ENCODE measurements at regions not wholly inside any gene's neighbourhood (a gene's known extent, or its start where the extent isn't known, plus 50 kb on each side); places are given as distances from the start of the nearest gene placed in this dataset.
A peak's percentile ranks its signal among the peaks of the same experiment; 100 is the strongest.
"Not testable (repeated sequence)": the region's sequence is repeated elsewhere in the genome, so short reads cannot be mapped to it uniquely, and the experiment has no call there.

DNA sequence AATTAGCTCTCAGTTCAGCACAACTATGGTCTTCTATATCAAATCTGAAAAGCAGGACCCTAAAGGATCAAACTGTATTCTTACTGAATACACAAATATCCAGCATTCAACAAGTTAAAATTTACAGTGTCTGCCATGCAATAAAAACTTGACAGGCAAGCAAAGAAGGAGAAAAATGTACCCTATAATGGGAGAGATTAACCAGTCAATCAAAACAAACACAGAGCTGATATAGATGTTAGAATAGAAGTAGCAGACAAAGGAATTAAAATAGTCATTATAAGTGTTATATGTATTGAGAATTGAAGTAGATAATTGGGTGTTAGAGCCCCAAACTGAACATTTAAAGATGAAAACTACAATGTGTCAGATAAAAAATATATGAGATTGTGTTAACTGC is 914.9 kb downstream of the EPHA7 start:
- DNase-seq: no peak

DNA sequence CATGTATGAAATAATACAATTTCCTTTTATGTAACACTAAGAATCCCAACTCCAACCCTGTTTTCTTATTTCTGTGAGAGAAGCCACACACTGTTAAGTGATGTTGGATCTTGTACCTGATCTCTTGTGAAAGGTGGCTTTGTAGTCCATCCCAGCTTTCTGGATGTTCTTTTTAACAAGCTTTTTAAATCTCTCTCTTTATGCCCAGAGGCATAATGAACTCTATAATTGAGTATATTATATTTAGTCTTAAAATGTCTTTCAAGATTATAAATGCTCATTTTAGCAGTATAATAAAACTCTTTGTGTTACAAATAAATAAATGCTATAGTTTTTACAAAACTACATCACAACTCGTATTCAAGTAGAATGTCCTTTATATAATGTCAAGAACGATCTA is 922.1 kb downstream of the EPHA7 start:
- DNase-seq: no peak

DNA sequence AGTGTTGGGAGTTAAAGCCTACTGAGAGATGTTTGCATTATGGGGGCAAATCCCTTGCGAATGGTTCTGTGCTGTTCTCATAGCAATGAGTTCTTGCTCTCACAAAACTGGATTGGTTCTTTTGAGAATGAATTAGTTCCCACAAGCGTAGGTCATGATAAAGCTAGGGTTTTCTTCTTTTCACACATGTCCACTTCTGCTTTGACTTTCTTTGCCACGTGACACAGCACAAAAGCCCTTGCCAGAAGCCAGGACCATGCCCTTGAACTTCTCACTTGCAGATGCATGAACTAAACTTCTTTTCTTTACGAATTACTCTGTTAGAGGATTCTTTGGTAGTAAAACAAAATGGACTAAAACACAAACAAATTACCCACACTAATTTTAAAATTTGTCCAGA is 922.8 kb downstream of the EPHA7 start:
- DNase-seq: no peak

DNA sequence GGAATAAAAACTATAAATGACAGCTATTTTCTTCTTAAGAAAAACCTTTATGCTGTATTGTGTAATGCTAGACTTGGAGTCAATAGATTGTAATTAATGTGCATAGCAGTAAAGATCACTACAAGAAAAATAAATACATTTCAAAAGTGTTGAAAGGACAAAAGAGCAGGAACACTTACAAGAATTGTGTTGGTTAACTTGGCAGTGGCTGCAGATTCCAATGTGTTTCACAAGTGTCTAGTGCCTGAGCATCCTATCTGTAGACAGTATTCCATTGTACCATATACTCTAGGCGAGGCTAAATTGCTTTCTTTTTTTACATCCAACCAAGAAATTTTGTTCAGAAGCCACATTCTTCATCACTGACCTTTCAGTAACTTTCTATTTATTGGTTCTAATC is 924.1 kb downstream of the EPHA7 start:
- no peak for DNase-seq

DNA sequence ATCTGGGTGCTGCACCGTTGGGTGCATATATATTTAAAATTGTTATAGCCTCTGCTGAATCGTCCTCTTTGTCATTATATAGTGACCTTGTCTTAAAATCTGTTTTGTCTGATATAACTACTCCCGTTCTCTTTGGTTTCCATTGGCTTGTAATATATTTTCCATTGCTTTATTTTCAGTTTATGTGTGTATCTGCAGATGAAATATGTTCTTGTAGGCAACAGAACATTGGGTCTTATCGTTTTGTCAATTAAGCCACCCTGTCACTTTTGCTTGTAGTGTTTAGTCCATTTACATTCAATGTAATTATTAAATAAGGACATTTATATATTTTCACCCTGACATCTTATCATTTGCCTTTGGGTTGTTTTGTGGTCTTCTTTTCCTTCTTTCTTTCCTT is 933.9 kb downstream of the EPHA7 start:
- DNase-seq: no peak

DNA sequence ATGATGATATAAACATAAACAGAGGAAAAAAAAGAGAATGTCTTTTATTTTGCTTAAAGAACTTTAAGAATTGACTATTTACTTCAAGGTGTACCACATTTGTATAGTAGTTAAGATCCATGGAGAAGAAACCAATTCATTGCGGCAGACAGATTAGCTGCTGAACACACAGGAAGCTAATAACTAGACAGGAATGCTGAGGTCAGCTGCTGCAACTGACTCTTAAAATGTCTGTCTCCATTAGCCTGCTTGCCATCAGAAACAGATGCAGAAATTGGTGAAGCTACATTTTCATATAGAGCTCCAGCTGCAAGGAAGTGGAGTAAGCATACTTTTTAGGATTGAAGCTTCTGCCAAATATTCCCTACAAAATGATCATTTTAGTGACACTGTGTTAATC is 939.5 kb downstream of the EPHA7 start:
- DNase-seq: no peak

DNA sequence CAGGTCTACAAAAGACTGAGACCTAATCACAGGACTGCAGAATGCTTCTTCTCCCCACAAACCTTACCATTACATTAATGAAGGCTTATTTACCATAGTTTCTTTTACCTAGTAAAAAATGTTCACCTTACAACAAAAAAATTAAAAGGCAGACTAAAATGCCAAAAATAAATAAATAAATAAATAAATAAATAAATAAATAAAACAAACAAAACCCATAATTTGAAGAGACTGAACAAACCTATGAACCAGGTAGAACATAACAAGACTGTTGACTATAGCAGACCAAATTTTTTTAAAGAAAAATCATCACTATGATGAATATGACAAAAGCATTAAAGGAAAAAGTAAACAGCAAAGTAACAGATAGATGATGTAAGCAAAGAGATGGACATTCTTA is 946.3 kb downstream of the EPHA7 start:
- DNase-seq: no peak

DNA sequence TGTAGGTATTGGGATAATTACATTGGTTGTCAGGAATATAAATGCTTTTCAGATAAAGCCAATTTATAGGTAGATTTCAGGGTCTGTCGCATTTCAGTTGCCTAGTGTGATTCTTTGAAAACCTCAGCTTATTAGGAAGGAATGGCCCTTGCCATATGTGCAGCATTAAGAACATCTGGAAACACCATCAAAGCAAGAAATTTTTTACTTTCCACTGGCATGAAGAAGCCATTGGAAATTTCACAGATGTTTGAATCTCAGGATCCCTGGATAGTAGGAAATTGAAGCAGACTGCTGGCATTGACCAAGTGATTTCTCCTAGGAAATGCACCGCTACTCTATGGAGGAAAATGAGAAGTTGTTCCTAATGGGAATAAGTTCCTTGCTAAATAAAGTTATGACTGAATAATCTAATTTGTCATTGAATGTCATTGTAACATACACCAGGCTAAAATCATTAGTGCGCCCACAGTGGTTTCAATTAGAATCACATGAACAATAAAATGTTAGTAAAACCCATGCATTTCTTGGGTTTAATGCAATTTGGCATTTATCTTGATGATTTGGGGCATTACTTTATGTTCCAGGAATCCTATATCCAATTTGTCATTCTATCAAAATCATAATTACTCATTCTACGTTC is 950.1 kb downstream of the EPHA7 start:
- no peak for DNase-seq

DNA sequence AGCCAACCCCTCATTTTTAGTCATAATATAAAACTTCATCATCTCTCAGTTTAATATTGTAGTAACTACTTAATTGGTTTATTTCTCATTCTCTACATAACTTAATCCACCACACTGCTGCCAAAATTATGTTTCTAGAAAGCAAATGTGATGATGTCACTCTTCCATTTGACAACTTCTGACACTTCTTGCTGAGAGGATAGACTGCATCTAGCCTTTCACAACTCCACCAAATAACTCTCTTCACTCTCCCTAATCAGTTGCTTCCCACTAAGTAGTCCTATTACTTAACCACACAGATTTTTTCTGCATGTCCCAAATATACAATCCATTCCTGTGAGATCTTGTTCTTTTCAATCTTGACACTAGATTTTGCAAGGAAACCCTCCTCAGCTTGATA is 951.3 kb downstream of the EPHA7 start:
- no peak for DNase-seq

DNA sequence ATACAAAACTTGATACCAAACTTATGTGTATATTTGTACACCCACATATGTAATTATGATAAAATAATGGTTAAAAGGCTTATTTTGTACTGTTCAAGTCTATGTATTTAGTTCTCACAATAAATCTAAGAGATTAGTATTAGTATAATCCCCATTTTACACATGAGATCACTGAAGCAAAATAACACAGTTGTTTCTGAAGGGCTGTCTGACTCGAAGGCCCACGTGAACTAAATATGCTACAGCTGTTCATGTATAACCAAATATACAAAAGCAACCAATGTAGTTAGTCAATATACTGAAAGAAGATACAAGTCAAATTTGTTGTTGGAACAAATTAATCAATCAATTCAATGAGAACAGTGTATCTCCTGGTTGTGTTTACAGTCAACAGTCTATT is 959.2 kb downstream of the EPHA7 start:
- DNase-seq: no peak

DNA sequence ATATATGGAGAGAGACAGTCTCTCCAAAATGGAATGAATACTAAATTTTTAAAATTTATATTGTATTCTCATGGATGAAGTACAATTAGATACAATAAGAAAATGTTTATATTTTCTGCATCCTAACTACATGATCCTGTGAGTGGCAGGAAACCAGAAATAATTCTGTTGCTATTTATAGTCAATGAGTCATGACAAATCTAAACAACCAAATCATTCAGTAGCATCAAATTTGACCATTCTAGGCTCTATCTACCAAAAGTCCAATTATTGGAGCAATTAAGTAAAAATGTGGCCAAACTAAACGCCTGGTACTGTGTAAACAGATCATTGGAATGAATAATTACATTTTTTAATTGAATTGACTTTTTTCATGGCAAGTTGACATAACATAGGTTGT is 959.8 kb downstream of the EPHA7 start:
- no peak for DNase-seq

DNA sequence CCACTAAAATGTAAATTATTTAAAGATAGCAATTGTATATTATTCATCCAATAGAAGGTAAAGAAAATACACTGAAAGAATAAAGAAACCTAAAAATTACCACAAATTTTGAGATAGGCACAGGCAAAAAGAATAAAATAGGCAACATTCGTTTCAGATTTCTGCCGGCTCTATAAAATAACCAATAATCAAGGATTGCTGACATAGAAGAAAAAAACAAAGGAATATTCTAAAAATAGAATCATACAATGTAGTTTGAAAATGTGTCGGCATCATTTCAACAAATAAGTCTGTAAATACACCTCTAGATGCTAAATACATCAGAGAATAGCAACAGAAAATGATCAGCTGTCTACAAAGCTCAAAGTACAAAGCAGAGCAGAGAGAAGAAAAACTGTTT is 973.3 kb downstream of the EPHA7 start:
- no peak for DNase-seq

DNA sequence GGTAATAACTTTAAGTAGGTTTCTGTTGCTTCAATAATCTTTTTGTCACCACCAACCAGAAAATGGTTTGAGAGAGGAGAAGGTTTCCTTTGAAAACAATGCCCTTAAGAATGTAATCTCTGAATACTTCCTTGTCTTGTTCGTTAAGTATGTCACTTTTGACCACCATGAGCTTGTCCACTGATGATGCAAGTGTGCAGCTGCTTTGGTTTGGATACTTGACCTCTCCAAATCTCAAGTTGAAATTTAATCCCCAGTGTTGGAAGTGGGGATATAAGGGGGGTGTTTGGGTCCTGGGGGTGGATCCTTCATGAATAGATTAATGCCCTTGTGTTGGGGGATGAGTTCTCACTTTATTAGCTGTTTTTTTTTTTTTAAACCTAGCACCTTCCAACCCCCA is 985.4 kb downstream of the EPHA7 start:
- no peak for DNase-seq

DNA sequence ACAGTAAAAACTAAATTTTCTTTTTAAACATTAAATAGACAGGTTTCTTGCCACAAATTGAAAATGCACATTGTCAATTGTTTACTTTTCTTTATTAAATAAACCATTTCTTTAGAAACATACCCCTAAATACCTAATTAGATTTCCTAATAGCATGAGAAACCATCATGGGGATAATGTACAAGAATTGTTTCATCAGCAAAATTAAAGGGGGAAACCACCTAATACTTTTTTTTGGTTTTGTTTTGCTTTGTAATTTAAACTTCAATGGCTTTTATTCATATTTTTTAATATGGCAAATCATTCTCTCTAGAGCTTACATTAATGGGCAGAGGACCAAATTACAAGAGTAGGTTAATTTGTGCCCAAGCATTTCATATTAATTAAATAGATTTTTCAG is 987.9 kb downstream of the EPHA7 start:
- DNase-seq: no peak

DNA sequence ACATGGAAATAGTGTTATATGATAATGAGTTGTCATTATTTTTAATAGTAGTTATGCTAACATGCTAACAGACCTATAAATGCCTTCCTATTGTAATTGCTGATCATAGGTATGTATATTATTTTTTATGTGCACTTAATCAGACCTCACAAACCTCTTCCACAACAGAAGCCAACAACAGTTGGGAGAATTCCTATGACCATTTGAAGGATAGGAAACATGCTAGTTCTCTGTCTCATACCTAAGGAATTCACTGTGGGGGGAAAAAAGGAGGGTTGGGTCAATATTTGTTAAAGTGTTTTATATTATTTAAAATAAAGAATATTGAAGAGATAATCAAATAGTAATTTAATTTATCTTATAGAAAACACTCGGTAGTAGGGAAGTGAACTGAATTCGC is 990.9 kb downstream of the EPHA7 start:
- no peak for DNase-seq

DNA sequence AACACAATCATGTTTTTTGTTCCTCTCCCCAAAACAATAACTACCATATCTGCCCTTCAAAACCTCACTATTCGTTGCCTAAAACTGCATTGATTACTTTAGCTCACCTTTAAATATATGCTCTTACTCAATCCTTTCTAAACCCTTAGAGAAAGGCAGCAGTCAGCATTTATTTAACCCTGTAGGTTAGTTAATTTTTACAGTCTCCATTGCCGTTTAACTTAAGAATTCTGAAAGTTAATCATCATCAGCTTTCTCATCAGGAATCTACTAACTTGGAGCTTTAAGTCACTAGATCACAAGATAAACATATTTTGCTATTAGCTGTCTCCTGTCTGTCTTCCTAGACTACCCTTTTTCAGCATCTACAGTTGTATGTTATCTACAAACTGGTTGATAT is 991.9 kb downstream of the EPHA7 start:
- DNase-seq: no peak

DNA sequence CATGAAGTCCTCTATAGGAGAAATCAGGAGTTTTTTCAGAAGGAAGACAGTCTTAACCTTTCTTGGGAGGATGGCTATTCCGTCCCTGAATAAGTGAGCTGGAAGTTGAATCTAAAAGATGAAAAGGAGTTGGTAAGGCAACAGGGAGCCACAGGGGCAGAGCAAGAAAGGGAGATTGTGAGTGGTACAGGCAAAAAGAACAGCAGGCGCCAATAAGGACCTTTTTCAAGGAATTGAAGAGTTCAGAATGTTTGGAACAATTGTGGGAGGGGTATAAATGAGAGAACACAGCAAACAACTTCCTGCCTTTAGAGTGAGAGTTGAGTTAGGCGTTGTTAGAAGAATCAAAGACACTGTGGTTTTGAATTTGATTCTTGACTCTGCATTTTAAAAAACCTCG is 1003.7 kb downstream of the EPHA7 start:
- DNase-seq: no peak

DNA sequence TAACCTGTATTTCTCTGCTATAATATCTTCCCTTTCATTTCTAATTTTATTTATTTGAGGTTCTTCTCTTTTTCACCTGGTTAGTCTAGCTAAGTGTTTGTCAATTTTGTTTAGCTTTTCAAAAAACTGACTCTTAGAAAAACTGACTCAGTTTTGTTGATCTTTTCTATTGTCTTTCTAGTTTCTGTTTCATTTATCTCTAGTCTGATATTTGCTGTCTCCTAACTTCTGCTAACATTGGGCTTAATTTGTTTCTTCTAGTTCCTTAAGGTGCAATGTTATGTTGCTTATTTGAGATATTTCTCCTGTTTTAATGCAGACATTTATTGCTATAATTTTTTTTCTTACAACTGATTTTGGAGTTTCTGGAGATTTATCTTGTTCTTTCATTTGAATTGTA is 1011.0 kb downstream of the EPHA7 start:
- no peak for DNase-seq

DNA sequence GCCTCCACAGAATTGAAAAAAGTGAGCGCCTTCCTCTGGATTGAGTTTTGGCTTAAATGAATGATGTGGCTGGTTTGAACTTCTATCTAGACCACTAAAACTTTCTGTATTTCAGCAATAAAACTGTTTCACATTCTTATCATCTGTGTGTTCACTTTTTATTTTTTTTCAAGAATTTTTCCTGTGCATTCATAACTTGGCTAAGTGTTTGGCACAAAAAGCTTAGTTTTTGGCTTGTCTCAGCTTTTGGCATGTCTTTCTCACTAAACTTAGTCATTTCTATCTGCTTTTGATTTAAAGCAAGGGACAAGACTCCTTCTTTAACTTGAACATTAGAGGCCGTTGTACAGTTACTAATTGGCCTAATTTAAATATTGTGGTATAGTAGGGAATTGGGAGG is 1015.1 kb downstream of the EPHA7 start:
- no peak for DNase-seq

DNA sequence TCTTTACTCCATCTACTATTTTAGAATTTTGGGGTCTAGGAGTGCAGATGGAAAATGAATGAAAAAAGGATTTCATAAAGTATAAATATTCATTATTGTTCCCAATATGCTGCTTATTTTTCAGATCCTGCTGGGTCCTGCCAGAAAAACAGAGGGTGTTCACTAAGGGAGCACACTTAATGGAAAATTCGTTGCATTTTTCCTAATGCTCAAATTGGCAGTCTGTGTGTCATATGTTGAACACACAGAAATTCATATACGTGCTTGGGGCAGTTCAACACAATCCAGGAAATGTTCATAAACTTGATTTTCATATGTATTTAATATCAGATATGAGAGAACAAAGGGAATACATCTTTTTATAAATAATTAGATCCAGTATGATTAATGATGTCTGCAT is 1019.4 kb downstream of the EPHA7 start:
- DNase-seq: no peak

DNA sequence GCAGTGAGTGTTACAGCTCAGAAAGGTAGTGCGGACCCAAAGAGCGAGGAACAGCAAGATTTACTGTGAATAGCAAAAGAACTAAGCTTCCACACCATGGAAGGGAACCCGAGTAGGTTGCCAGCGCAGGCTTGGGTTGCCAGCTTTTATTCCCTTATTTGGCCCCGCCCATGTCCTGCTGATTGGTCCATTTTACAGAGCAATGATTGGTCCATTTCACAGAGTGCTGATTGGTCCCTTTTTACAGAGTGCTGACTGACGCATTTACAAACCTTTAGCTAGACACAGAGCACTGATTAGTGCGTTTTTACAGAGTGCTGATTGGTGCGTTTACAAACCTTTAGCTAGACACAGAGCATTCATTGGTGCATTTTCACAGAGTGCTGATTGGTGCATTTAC is 1030.7 kb downstream of the EPHA7 start:
- DNase-seq: not testable (repeated sequence)

DNA sequence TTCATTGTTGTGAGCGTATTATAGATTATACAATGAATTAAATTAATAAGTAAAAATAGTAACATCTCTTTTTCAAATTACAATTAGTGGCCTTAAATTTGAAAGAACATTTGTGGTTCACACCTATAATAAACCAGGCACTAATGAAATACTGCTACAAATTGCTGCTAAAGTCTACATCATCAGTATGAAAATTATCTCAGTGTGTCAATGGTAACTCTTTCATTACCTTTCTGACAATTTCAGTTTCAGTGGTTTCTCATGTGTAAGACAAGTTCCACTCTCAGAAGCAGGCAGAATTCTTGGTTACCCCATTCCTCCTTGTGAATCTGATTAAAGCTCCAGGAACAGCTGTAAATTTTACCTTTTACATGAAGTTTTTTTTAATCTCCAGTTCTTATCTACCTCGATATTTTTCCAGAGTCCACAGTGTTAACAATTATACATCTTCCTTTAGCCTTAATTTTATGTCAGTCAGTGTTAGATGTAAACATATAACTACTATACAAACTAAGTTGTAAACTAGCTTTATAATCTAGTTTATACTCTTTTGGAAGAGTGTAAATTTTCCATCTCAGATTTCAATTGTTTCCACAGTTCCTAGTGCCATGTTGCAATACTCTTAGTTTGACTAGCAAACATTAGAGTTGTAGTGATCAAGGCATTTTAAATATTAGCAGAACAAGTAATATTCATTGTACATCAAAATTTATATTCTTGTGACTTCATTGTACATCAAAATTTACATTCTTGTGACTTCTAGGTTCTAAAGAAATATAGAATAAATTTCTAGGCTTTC is 1038.4 kb downstream of the EPHA7 start:
- no peak for DNase-seq

DNA sequence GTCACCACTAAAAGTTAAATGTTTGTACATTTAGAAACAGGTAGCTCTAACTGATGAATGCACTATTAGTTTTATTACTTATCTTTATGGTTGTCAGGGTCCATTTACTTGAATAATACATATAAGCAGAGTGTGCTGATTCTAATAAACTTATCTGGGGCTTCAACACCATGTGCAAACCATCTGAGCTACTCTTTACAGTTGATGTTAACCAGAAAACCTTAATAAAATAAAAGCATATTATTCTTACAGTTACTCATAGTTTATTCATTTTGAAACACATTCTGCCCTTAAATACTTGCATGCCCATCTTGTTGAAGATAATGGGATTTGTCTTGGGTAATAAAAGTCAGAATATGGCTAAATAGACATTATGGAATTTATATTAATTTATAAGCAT is 1042.2 kb downstream of the EPHA7 start:
- DNase-seq: no peak

DNA sequence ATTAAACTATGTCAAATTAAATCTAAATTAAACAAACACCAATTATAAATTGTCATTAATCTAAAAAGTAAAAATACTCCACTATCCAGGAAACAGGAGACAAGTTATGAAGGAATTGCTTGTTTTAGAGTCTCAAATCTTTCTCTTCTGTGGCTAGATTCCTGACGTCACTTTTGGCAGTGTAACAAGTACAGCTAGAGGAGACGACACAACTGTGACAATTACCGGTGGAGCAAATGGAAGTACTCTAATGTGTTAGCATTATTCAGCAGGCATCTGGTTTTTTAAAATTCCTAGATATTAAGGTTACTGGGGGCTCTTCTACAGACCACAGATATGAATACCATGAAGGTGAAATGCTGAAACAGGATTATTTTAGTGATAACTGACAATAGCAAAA is 1042.7 kb downstream of the EPHA7 start:
- DNase-seq: peak; percentile 78
